GM12878 (cell line): ENCODE measurements at regions not wholly inside any gene's neighbourhood (a gene's known extent, or its start where the extent isn't known, plus 50 kb on each side); places are given as distances from the start of the nearest gene placed in this dataset.
"Not testable (repeated sequence)": the region's sequence is repeated elsewhere in the genome, so short reads cannot be mapped to it uniquely, and the experiment has no call there.

Experiments
- ATAC-seq: fragments of 200-7000 bp; cut with Tn5 transposase; 3 replicates; pipeline ENCODE4 v1.9.1; 2020; ENCODE audit warnings: mild to moderate bottlenecking, moderate library complexity
- BruUV-seq: library from RNA; stranded (reverse); fragments of 400-500 nt; replicated peaks from 2 replicates; lab custom pipeline; 2021; lab: Mats Ljungman, UMichigan
- CTCF ChIA-PET: fragments of 300-600 bp; sonication (Branson Sonifier 250); formaldehyde crosslinking; extraction: SDS; loops from one replicate; lab custom pipeline; 2021; ENCODE audit warnings: inconsistent platforms; lab: Yijun Ruan, JAX
- POLR2A ChIA-PET: fragments of 350-600 bp; formaldehyde crosslinking; extraction: SDS; loops from one replicate; lab custom pipeline; 2021; ENCODE audit warnings: inconsistent platforms; lab: Charles Lee
- RAD21 ChIA-PET: fragments of 300-600 bp; sonication (Branson Sonifier 250); formaldehyde crosslinking; loops from one replicate; lab custom pipeline; 2023; ENCODE audit warnings: antibody characterized with exemption; ENCODE audit not compliant: unreplicated experiment; lab: Charles Lee
- SMC1A ChIA-PET: fragments of 300-600 bp; sonication (Branson Sonifier 250); formaldehyde crosslinking; loops from one replicate; lab custom pipeline; 2023; ENCODE audit not compliant: unreplicated experiment, uncharacterized antibody; lab: Charles Lee
- DNase-seq: peaks from one replicate; pipeline ENCODE4 v3.0.0-alpha.2; 2011; ENCODE audit warnings: low read depth, low spot score
- FAIRE-seq: peaks from 3 replicates; lab custom pipeline; 2011; peaks lifted over from hg19 to GRCh38; lab: Jason Lieb, UNC
- H2AFZ ChIP-seq: 2 replicates; pipeline ENCODE4 v1.6.0; 2011; ENCODE audit warnings: low read depth, low read length, control low read depth; ENCODE audit not compliant: control insufficient read depth
- H3K27ac ChIP-seq: 2 replicates; pipeline ENCODE4 v1.5.1; 2011; ENCODE audit warnings: control low read depth; ENCODE audit not compliant: control insufficient read depth, insufficient read depth
- H3K27me3 ChIP-seq, 2 experiments: replicated peaks in 1 of 2; 2 replicates each; pipeline versions ENCODE4 v1.6.0 to v1.6.1; 2011; ENCODE audit warnings: low read length in 1 of 2; ENCODE audit not compliant: control insufficient read depth in 2 of 2, insufficient read depth in 2 of 2
- H3K36me3 ChIP-seq, 2 experiments: 2 replicates each; pipeline ENCODE4 v1.5.1; 2011; ENCODE audit warnings: low read length in 1 of 2; ENCODE audit not compliant: control insufficient read depth in 2 of 2, insufficient read depth in 2 of 2
- H3K4me1 ChIP-seq: 2 replicates; pipeline ENCODE4 v1.6.1; 2011; ENCODE audit warnings: mild to moderate bottlenecking, low read length, moderate library complexity, mixed read lengths; ENCODE audit not compliant: control insufficient read depth, insufficient read depth
- H3K4me2 ChIP-seq: 2 replicates; pipeline ENCODE4 v1.6.0; 2011; ENCODE audit warnings: control low read depth; ENCODE audit not compliant: control insufficient read depth, insufficient read depth
- H3K4me3 ChIP-seq: fragments of 200-600 bp; sonication (generic); 2 replicates; pipeline ENCODE4 v1.5.1; 2016
- H3K79me2 ChIP-seq: 2 replicates; pipeline ENCODE4 v1.6.0; 2011; ENCODE audit warnings: low read length; ENCODE audit not compliant: control insufficient read depth, insufficient read depth
- H3K9ac ChIP-seq: 2 replicates; pipeline ENCODE4 v1.8.0; 2011; ENCODE audit warnings: low read length, control low read depth, mixed read lengths; ENCODE audit not compliant: control insufficient read depth, insufficient read depth
- H3K9me3 ChIP-seq: replicated peaks from 3 replicates; pipeline ENCODE4 v1.5.1; 2011; ENCODE audit warnings: mild to moderate bottlenecking, low read length; ENCODE audit not compliant: control insufficient read depth, insufficient read depth
- H4K20me1 ChIP-seq: 2 replicates; pipeline ENCODE4 v1.6.0; 2011; ENCODE audit not compliant: control insufficient read depth, insufficient read depth
- RAD21 ChIP-seq: IDR thresholded peaks from 2 replicates; pipeline ENCODE4 v1.6.1; 2011; ENCODE audit warnings: mild to moderate bottlenecking, low read depth, low read length, moderate library complexity; ENCODE audit not compliant: insufficient read depth
- SPI1 ChIP-seq: IDR thresholded peaks from 2 replicates; pipeline ENCODE4 v1.6.1; 2011; ENCODE audit warnings: low read depth, mild to moderate bottlenecking, low read length, moderate library complexity, borderline replicate concordance; ENCODE audit not compliant: insufficient read depth
- ZNF687 ChIP-seq: fragments of 450-650 bp; IDR thresholded peaks from 2 replicates; pipeline ENCODE4 v1.6.1; 2017; ENCODE audit warnings: mild to moderate bottlenecking, moderate library complexity
- WGBS: methylation state at CpG from one replicate; pipeline ENCODE4 v1.1.6; 2016; ENCODE audit warnings: low lambda C conversion rate; ENCODE audit not compliant: insufficient replicate concordance, insufficient coverage; ENCODE audit errors: missing lambda C conversion rate; 5-methylcytosine and 5-hydroxymethylcytosine counted together
- in situ Hi-C: fragments of 300-500 bp; cut with MboI; formaldehyde crosslinking; loops from 9 replicates; pipeline ENCODE4 v1.14.3; 2018; ENCODE audit warnings: mixed read lengths
- intact Hi-C: fragments of 100-400 bp; cut with micrococcal nuclease; formaldehyde crosslinking; loops from one replicate; pipeline ENCODE4 v1.14.2; 2022; ENCODE audit not compliant: unreplicated experiment

GRCh38 chr5:169374111-169374510 is 73.2 kb upstream of the SLIT3 start:
- Histone ChIP-seq H3K4me1 (no peaks in the 10 kb centered on the region), H3K9me3 (no peaks in the 10 kb centered on the region), H2AFZ (no peak overlapping the region), H3K27ac (no peak overlapping the region), H3K4me3 (no peak overlapping the region), H3K79me2 (no peaks in the 10 kb centered on the region), H3K4me2 (no peak overlapping the region), H3K27me3 (no peaks in the 10 kb centered on the region), H3K36me3 (no peaks in the 10 kb centered on the region), H3K9ac (no peak overlapping the region), H4K20me1 (no peaks in the 10 kb centered on the region)
- ChIA-PET RAD21 (no interaction called here), CTCF (no interaction called here), POLR2A (no interaction called here), SMC1A (no interaction called here)
- DNase-seq (no peak), FAIRE-seq (no peak), ATAC-seq (no peak)
- WGBS: 58% methylated on average over 10 of the region's 10 CpGs
- no TSS peak for BruUV-seq
- in situ Hi-C loops: no loop called here
- intact Hi-C loops: no loop called here
- TF ChIP-seq SPI1 (no peak), ZNF687 (no peak), RAD21 (no peak)

- CTCF ChIA-PET, H3K4me3 ChIP-seq, H2AFZ ChIP-seq, H3K79me2 ChIP-seq, H3K36me3 ChIP-seq, H3K27ac ChIP-seq, H3K4me2 ChIP-seq, SMC1A ChIA-PET, DNase-seq, in situ Hi-C loops, FAIRE-seq, POLR2A ChIA-PET, H3K9me3 ChIP-seq, H3K4me1 ChIP-seq, intact Hi-C loops, BruUV-seq, H4K20me1 ChIP-seq, ATAC-seq, H3K27me3 ChIP-seq, RAD21 ChIA-PET, H3K9ac ChIP-seq: not testable (repeated sequence)
- 45% methylated on average over 2 of the region's 2 CpGs for WGBS
Measured at GRCh38 chr5:169371801-169372200, 70.9 kb upstream of the SLIT3 start.
